GM23338 (cell line): ENCODE measurements at regions not wholly inside any gene's neighbourhood (a gene's known extent, or its start where the extent isn't known, plus 50 kb on each side); places are given as distances from the start of the nearest gene placed in this dataset.

Experiments
- EZH2 ChIP-seq: fragments of 200-600 bp; sonication (generic); IDR thresholded peaks from one replicate; pipeline ENCODE4 v1.8.0; 2017; ENCODE audit warnings: antibody characterized with exemption, mild to moderate bottlenecking, low read depth; ENCODE audit not compliant: unreplicated experiment
- ZNF331 ChIP-seq: fragments of 250-450 bp; sonication (Bioruptor Pico); IDR thresholded peaks from 2 replicates; pipeline ENCODE4 v1.5.0; 2020; ENCODE audit warnings: low read depth, mild to moderate bottlenecking, moderate library complexity
- TF ChIP-seq, protein P1 (sequence below), 2 experiments: fragments of 200-600 bp in 1 of 2; sonication (generic) in 1 of 2; conservative IDR thresholded peaks; 2 replicates each; pipeline versions ENCODE4 v1.5.1 to v1.6.1; 2016 to 2017; ENCODE audit warnings: antibody characterized with exemption in 2 of 2, low read depth in 2 of 2, mild to moderate bottlenecking in 2 of 2, moderate library complexity in 1 of 2

GRCh38 chr12:102564026-102564425, 83.7 kb upstream of the IGF1 start:
- TF ChIP-seq, protein P1, sequence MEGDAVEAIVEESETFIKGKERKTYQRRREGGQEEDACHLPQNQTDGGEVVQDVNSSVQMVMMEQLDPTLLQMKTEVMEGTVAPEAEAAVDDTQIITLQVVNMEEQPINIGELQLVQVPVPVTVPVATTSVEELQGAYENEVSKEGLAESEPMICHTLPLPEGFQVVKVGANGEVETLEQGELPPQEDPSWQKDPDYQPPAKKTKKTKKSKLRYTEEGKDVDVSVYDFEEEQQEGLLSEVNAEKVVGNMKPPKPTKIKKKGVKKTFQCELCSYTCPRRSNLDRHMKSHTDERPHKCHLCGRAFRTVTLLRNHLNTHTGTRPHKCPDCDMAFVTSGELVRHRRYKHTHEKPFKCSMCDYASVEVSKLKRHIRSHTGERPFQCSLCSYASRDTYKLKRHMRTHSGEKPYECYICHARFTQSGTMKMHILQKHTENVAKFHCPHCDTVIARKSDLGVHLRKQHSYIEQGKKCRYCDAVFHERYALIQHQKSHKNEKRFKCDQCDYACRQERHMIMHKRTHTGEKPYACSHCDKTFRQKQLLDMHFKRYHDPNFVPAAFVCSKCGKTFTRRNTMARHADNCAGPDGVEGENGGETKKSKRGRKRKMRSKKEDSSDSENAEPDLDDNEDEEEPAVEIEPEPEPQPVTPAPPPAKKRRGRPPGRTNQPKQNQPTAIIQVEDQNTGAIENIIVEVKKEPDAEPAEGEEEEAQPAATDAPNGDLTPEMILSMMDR (conservative IDR thresholded peaks at IDR 0.05; ENCODE audit: low read depth in 2 of 2), result no peak
- TF ChIP-seq EZH2 (no peak), ZNF331 (CRISPR knock-in tag) (no peak)
